ENCODE measurements at regions not wholly inside any gene's neighbourhood (a gene's known extent, or its start where the extent isn't known, plus 50 kb on each side); places are given as distances from the start of the nearest gene placed in this dataset.

DNA sequence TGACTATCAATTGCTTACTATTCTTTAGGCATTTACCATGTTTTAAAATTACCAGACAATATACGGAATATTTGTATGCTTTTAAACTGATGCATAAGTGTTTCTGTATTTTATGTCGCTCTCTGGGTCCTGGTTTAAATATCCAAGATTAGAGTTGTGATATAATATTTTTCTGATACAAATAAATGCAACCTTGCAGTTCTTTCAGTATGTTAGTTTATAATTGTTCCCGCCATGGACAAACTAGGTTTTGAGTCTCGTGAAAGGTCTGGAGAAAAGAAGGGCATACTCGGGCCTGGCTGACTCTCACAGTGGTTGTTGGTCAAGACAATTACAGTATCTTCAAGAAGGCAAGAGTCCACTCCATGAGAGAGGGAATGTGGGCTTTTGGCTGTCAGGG lies 72.6 kb upstream of the AJAP1 start:
- H3K36me3 ChIP-seq = no peaks in the 10 kb centered on the region
- no peak overlapping the region for H3K4me3 ChIP-seq
- H3K4me1 ChIP-seq = no peaks in the 10 kb centered on the region
- H3K9me3 ChIP-seq = no peaks in the 10 kb centered on the region
- intact Hi-C loops (cut with DNase I) = no loop called here
- DNase-seq (no peak), ATAC-seq (no peak)
- H3K27ac ChIP-seq = no peak overlapping the region
- H3K27me3 ChIP-seq = peaks cover 22% of the 10 kb centered on the region
- TF ChIP-seq, protein P1, sequence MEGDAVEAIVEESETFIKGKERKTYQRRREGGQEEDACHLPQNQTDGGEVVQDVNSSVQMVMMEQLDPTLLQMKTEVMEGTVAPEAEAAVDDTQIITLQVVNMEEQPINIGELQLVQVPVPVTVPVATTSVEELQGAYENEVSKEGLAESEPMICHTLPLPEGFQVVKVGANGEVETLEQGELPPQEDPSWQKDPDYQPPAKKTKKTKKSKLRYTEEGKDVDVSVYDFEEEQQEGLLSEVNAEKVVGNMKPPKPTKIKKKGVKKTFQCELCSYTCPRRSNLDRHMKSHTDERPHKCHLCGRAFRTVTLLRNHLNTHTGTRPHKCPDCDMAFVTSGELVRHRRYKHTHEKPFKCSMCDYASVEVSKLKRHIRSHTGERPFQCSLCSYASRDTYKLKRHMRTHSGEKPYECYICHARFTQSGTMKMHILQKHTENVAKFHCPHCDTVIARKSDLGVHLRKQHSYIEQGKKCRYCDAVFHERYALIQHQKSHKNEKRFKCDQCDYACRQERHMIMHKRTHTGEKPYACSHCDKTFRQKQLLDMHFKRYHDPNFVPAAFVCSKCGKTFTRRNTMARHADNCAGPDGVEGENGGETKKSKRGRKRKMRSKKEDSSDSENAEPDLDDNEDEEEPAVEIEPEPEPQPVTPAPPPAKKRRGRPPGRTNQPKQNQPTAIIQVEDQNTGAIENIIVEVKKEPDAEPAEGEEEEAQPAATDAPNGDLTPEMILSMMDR (IDR thresholded peaks at IDR 0.05) = no peak

DNA sequence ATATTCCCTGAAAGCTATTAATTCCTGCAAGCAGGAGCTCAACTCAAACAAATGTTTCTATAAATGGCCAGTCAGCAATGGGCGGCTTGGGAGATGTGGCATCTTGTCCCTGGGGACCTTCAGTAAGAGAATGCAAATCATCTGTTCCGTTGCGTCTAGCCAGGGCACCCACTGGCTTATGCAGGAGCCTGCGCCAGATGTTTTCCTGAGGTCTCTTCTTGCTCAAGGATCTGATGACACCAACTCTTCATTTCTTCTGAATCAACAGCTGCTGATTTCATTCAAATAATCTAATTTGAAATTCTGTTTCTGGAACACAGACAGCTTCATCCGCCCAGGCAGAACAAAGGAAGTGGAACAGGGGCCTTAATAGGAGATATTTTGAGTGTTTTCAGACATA lies 70.0 kb upstream of the AJAP1 start:
- DNase-seq = no peak
- Histone ChIP-seq H3K4me1 (no peaks in the 10 kb centered on the region), H3K27me3 (peaks cover 22% of the 10 kb centered on the region), H3K27ac (no peak overlapping the region), H3K4me3 (no peak overlapping the region), H3K9me3 (no peaks in the 10 kb centered on the region), H3K36me3 (no peaks in the 10 kb centered on the region)
- no peak for ATAC-seq
- TF ChIP-seq, protein P1 (IDR thresholded peaks at IDR 0.05) = no peak
- intact Hi-C loops (cut with DNase I) = no loop called here

DNA sequence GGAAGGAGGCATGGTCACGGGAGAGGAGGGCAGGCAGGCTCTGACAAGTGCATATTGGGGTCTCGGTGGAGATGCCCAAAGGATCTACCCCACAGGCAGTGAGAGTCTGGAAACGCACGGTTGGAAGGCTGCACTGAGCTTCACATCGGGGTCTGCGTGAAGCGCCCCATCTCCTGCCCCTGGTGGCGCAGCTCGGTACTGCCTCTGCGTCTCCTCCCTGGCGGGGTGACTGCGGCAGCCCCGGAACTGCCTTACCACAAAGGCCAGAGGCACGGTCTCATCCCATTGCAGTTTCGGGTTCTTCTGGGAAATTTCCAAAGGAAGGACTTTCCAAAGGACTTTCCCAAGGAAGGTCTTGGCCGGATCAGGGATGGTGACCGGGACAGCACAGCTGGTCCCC lies 69.2 kb upstream of the AJAP1 start:
- no peaks in the 10 kb centered on the region for H3K9me3 ChIP-seq
- intact Hi-C loops (cut with DNase I) = no loop called here
- DNase-seq = no peak
- no peaks in the 10 kb centered on the region for H3K36me3 ChIP-seq
- no peaks in the 10 kb centered on the region for H3K4me1 ChIP-seq
- H3K27ac ChIP-seq = no peak overlapping the region
- peak; percentile 51 for ATAC-seq
- TF ChIP-seq, protein P1 (IDR thresholded peaks at IDR 0.05) = peak; percentile 60
- no peak overlapping the region for H3K4me3 ChIP-seq
- H3K27me3 ChIP-seq = peaks cover 22% of the 10 kb centered on the region

DNA sequence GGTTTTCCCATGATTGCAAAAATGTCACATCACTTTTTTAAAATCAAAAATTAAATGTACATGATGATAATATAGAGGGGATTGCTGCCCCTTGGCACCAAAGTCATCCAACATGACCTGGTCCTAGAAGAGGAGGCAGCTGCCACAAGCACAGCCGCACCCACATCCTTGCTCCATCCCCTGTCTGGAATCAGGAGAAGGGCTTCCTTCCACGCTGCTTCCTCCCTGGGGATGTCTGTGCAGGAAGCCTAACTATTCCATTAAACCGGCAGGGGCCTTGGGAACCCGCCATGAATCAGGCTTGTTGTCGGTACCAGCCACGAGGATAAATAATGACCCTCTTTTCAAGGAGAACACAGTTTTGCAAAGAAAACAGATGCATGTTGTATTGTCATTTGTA lies 68.7 kb upstream of the AJAP1 start:
- no peak overlapping the region for H3K4me3 ChIP-seq
- no peak for DNase-seq
- no peak for ATAC-seq
- intact Hi-C loops (cut with DNase I) = no loop called here
- TF ChIP-seq, protein P1 (IDR thresholded peaks at IDR 0.05) = no peak
- peaks cover 22% of the 10 kb centered on the region for H3K27me3 ChIP-seq
- no peaks in the 10 kb centered on the region for H3K4me1 ChIP-seq
- H3K9me3 ChIP-seq = no peaks in the 10 kb centered on the region
- H3K36me3 ChIP-seq = no peaks in the 10 kb centered on the region
- H3K27ac ChIP-seq = no peak overlapping the region

DNA sequence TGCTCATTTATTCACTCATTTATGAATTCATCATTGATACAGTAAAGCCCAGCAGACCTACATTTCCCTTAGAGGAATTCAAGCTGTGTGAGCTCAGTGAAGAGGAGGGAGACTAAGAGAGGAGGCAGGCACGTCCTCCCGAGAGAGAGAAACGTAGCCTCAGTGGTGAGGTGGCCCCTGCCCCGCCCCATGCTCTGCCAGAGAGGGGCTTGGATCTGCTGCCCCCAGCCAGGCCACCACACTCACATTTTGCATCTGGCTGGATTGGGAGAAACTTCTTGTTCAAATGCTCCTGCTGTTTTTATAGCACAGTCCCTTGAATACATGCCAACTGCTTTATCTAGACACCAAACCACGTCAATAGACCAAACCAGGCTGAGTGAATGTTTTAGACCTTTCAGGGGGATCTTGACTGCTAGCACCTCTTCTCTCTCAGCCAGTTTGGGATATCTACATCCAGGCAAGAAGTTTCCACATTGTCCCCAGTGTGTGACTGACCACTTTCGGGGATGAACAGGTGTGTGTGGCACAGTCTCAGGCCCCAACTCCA lies 67.7 kb upstream of the AJAP1 start:
- peaks cover 22% of the 10 kb centered on the region for H3K27me3 ChIP-seq

More for the DNA sequence above, 67.7 kb upstream of the AJAP1 start:
- TF ChIP-seq, protein P1 (IDR thresholded peaks at IDR 0.05) = no peak
- DNase-seq (no peak), ATAC-seq (no peak)
- intact Hi-C loops (cut with DNase I) = no loop called here
- H3K4me1 ChIP-seq = no peaks in the 10 kb centered on the region
- H3K9me3 ChIP-seq = no peaks in the 10 kb centered on the region
- H3K27ac ChIP-seq = no peak overlapping the region
- H3K4me3 ChIP-seq = no peak overlapping the region
- no peaks in the 10 kb centered on the region for H3K36me3 ChIP-seq
